NCI-H128 (cell line): ENCODE measurements at regions not wholly inside any gene's neighbourhood (a gene's known extent, or its start where the extent isn't known, plus 50 kb on each side); places are given as distances from the start of the nearest gene placed in this dataset.

Experiments used
- DNase-seq: peaks from one replicate; lab custom pipeline; 2025; ENCODE audit not compliant: unreplicated experiment; lab: John Stamatoyannopoulos, UW

DNA sequence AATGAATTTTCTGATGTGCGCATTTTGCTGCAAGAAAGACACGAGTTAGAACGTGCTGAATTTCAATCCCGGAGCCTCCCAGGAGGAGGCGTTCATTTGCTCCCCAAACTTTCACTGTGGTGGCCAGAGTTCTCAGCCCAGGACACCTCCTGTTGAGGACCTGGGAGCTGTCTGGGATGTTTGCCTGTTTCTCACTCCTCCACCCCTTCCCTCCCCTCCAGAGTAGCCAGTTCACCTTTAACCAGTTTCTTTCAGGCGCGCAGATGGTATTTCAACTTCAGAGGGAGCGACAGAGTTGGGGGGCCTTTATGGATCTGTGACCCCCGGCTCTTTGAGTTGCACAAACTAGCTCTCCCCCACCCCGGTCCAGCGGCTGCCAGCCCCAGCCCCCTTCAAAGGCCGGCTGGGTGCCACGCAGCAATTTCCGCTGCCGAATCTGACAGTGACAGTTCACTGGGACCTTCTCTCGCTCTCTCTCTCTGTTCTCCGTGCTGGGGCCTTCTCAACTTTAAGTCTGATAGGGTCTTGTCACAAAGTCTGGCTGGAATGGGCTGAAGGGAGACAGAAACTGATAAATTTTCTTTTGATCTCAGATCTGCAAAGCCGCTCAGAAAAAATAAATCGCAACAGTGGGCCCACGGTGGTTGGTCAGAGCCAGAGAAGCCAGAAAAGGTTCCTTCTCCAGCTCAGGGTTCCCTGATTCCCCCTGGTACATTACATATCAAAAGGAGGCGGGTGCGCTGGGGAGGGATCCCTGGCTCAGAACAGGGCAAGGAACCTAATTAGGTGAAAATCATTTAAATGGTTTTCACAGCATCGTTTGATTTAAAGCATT lies 100.0 kb upstream of the STX18 start:
- DNase-seq, result no peak

DNA sequence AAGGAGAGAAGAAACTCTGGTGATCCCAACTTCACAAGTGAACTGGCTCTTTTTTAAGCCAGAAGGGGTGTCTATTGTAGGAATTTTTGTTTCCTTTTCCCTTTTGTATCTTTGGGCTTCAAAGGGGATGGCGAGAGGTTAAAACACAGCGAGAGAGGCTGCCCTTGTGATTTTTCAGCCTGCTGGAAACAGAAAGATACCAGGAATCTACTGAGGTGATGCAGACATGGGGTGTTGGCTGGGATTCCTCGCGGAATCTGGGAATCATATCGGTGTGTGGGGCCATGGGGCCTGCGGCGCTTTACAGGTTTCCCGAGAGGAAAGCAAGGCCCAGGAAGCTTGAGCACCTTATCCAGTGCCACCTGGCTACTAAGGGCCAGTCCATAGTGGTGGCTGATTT lies 99.4 kb upstream of the STX18 start:
- no peak for DNase-seq

- no peak for DNase-seq
Observed at GRCh38 chr4:4640692-4641091, 98.8 kb upstream of the STX18 start.

DNA sequence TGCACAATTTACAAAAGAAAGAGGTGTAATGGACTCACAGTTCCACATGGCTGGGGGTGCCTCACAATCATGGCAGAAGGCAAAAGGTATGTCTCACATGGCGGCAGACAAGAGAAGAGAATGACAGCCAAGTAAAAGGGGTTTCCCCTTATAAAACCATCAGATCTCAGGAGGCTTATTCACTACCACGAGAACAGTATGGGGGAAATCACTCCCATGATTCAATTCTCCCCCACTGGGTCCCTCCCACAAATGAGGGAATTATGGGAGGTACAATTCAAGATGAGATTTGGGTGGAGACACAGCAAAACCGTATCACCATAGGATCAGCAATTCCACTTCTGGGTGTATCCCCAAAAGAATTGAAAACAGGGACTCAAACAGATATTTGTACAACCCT lies 97.5 kb upstream of the STX18 start:
- no peak for DNase-seq

DNA sequence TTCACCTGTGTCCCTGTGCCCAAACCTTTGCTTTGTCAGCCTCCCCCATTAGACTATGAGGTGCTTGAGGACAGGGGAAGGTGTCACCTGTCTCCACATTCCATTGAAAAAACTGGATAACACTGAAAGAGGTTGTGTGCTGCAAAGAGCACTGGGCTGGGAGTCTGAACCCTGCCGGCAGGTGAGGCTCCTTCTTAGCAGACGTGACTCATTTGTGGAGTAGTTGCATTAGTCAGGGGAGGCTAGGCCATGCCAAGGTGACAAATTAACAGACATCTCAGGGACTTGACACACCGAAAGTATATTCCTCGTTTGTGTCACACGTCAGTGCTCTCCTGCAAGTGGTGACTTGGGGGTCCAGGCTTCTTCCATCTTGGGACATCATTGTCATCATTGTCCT lies 95.9 kb upstream of the STX18 start:
- DNase-seq, result no peak

DNA sequence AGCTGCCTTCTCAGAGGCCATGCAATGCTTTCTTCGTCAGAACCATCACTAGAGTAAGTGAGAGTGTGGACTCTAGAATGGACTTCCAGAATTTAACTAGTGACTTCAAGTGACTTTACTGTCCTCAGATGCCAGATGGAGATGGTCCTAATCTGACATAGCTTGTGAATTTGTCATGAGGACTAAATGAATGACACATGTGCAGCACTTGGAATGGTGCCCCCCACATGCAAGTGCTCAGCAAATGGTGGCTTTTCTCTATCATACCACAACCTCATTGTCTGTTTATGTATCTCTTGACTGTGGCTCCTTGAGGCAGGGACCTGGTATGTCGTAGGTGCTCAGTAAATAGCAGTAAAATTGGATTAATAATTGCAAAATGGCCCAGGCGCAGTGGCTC lies 91.6 kb upstream of the STX18 start:
- DNase-seq, result no peak

GRCh38 chr4:4631150-4631549 lies 89.3 kb upstream of the STX18 start:
- no peak for DNase-seq

- DNase-seq, result no peak
Observed at GRCh38 chr4:4627906-4628305, 86.1 kb upstream of the STX18 start.

DNA sequence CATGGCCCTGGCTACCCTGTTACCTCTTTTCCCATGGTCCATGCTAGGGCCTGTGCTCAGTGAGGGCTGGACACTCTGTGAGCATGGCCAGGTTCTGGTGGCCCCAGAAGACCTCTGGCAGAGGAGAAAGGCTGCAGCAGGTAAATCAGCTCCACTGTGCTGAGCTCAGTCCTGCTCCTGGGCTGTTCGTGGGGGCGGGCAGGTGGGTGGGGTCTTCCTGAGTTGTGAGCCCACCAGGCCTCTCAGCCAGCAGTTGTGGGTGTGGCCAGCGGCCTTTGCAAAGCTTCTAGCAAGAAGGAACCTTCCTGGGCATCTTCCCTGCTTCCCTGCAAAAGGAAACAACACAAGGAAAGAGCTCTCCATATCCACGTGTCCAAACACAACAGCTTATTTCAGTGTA lies 85.3 kb upstream of the STX18 start:
- no peak for DNase-seq

DNA sequence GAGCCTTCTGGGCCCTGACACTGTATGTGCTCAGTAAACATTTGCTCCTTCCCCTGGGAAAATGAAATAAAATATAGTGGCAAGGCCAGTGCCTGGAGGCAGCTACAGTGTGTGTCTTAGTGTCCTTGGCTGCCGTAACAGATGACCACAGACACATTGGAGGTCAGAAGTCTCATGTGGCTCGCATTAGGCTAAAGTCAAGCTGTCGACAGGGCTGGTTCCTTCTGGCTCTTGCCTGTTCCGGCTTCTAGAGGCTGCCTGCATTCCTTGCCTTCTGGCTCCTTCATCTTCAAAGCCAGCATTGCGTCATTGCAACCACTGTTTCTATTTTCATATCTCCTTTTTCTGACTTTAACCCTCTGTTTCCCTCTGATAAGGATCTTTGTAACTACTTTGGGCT lies 83.6 kb upstream of the STX18 start:
- DNase-seq, result no peak

DNA sequence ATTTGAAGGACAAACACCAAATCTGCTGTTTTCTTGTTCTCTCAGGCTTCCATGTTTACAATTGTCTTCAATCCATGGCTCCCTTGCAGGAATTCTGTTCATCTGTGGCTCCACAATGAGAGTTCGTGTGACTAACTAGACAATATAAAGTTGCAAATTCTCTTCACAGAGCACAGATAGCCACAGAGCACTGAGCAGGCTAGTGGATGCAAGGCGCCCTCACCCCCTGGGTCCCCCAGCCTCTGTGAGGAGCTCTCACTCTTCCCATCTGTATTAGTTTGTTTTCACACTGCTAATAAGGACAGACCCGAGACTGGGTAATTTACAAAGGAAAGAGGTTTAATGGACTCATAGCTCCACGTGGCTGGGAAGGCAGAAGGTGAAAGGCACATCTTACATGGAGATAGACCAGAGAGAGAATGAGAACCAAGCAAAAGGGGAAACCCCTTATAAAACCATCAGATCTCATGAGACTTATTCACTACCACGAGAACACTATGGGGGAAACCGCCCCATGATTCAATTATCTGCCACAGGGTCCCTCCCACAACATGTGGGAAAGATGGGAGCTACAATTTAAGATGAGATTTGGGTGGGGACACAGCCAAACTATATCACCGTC lies 82.5 kb upstream of the STX18 start:
- DNase-seq, result no peak

DNA sequence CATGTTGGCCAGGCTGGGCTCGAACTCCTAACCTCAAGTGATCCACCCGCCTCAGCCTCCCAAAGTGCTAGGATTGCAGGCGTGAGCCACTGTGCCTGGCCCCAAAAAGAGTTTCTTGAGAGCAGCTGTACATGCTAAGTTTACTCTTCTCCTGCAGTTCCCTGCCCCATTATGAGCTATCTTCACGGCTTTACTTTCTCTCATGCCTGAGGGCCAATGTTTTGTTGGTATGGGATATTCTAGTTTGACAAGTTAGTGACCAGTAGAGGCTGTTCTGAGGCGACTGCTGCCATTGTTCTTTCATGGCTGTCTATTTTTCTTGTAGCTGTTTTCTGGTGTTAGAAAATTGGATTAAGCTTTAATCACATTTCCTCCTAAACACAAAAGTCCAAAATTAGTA lies 78.0 kb upstream of the STX18 start:
- no peak for DNase-seq

GRCh38 chr4:4618847-4619246 lies 77.0 kb upstream of the STX18 start:
- no peak for DNase-seq

GRCh38 chr4:4614925-4615678 lies 73.3 kb upstream of the STX18 start:
- no peak for DNase-seq

GRCh38 chr4:4613641-4614286 lies 71.9 kb upstream of the STX18 start:
- DNase-seq, result no peak

DNA sequence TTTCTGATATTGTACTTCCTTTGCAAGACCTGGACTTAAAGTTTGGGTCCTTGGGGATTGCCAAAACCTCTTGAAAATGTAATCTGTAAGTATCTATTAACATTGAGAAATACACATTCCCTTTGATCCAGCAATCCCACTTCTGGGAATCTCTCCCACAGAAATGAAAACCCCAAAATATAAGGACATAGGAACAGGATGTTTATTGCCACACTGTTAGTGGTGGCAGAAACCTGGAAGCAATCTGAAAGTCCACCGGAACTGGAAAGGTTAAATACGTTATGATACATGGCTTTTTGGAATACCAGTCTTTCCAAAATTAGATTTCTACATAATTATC lies 71.2 kb upstream of the STX18 start:
- DNase-seq, result no peak

- DNase-seq, result no peak
Observed at GRCh38 chr4:4610672-4611071, 68.8 kb upstream of the STX18 start.

GRCh38 chr4:4609622-4610334 lies 67.9 kb upstream of the STX18 start:
- DNase-seq, result no peak

GRCh38 chr4:4608214-4608537 lies 66.3 kb upstream of the STX18 start:
- no peak for DNase-seq

- DNase-seq, result no peak
Observed at GRCh38 chr4:4607336-4608213, 65.7 kb upstream of the STX18 start.
